Fibroblast of skin of abdomen (primary cell): ENCODE measurements at regions not wholly inside any gene's neighbourhood (a gene's known extent, or its start where the extent isn't known, plus 50 kb on each side); places are given as distances from the start of the nearest gene placed in this dataset.

Experiments used
- DNase-seq: peaks from one replicate; pipeline ENCODE4 v3.0.0-alpha.2; 2013

DNA sequence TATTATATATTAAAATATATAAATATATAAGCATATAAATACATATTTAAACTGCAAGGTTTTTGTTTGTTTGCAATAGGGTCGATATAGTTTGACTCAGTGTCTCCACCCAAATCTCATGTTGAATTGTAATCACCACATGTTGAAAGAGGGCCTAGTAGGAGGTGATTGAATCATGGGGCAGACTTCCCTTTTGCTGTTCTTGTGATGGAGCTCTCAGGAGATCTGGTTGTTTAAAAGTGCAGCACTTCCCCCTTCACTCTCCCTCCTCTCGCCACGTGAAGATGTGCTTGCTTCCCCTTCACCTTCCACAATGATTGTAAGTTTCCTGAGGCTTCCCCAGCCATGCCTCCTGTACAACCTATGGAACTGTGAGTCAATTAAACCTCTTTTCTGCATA, 2137.3 kb upstream of the CELF4 start:
- no peak for DNase-seq

DNA sequence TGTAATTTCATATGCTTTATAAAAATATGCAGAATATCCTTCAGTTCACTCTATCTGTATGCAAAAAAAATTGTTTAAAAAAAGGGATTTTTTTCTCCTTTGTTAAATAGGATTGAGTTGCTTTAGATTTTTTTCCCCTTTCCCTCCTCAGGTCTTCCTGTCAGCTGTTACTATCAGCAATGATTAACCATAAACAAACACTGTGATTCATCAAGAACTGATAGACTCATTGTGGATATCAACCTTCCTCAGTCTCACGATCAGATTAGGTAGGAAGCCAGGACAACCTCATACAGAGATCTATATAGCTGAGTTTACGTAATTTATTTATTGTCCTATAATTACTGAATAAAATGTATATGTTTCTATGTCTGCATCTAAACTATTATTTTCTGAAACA, 2136.2 kb upstream of the CELF4 start:
- no peak for DNase-seq

DNA sequence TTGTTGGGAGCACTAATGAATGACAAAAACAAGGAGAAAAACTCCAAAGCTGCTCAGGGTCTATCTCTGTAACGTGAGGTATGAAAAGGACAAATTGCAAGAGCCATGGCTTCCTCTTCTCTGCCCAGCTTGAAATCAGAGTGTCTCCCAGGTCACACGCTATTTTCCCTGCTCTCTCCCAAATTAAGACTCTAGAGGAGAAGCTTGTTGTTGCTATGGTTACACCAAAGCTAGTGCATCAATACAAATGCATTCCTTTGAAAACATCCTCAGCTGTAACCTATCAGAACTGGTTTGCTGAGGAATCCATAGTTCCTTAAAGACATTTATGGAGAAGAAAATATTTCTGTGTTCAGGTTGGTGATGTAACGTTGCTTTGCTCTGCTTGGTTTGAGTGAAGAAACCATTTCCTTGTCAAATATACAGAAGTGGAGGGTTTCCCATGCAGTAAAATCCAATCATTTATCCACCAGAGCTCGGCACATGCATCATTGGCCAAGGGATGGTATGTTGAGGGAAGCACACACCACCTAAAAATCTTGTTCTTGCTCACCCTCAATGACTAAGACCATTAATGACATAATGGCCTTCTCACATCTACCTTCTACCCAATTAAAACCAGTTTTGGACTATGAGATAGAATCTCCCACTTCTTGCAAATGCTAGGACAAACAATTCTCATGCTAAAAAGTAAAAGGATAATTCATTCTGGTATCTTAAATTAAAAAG, 2135.6 kb upstream of the CELF4 start:
- no peak for DNase-seq

DNA sequence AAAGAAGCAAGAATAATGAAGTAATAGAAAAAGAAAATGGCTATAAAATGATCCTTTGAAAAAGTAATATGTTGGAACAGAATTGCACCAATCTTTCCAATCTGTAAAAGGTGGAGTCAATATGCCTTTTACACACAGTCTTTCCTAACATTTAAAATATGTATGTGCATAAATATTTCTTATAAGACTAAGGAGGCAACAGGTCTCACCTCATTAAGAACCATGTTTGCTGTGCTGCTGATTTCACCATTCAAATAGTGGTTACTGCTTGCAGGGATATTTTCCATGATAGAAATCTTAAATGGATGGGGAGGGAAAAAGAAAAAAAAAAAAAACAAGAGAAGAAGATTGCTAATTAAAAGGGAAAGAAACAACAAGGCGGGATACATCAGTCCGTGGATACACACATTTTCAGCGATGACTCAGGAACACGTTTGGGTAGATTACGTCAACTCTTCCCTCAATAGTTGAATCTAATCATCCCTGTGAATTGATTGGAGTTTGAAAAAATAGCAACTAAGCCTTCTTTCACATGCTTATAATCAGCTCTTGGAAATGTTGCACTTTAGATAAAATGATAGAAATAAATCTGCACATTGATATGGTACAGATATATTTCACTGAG, 2133.9 kb upstream of the CELF4 start:
- no peak for DNase-seq

DNA sequence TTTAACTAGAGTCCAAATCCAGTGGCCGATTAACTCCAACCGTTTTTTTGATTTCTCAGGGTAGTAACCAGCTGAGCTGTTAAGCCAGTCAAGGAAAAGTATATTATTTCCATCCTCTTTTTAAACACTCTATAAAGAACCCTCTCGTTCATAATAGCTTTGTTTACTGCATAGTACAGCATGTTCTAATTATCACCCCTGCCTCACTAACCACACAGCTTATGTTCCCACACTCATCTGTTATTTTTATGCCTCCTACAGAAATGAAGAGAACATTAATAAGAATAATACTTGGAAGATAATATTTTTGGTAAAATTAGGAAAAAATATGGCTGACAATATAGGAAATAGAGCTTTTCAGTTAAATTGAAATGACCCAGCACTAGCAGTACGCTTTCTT, 2132.8 kb upstream of the CELF4 start:
- no peak for DNase-seq

DNA sequence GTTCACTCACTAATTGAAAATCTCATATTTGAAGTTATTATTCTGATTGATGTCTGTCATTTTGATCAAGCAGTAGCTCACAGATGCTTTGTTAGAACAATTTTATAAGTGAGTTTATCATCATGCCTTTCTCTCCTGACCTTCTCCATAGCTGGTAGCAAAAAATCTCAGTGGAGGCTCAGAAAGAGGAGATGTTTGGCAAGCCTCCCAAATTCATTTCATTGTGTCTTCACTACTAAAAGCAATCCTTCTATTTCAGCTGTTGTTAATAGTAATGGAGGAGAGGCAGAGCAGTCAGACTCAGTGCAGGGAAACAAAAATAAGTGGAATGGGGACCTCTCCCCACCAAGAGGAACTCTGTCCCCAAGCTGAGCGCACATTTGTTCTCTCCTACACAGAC, 2127.8 kb upstream of the CELF4 start:
- no peak for DNase-seq

DNA sequence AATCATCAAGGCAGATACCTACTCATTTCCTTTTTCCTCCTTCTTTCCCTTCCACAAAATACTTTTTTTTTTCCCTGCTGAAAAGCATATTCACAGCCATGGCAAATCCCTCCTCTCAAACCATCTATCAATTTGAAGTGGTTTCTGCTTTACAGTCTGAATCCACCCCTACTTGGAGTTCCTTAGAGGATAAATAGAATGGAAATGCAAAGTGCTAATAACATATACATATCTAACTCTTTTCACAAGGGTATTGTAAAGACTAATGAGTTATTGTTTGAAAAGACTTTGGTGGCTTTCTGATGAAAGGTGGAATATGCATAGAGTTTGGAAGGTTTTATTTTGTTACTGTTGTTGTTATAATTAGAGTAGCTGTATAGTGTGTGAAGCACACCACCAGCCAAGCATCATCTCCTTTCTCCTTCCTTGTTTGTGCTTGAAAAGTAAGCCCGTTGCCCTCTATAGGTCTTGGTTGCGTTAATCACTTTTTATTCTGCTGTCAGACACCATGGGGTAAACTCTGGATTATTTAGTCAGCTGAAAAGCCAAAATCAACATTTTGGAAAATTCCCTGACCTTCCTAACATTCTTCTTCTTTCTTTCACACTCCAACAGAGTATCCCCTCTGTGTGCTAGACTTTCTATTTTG, 2126.9 kb upstream of the CELF4 start:
- DNase-seq: no peak

DNA sequence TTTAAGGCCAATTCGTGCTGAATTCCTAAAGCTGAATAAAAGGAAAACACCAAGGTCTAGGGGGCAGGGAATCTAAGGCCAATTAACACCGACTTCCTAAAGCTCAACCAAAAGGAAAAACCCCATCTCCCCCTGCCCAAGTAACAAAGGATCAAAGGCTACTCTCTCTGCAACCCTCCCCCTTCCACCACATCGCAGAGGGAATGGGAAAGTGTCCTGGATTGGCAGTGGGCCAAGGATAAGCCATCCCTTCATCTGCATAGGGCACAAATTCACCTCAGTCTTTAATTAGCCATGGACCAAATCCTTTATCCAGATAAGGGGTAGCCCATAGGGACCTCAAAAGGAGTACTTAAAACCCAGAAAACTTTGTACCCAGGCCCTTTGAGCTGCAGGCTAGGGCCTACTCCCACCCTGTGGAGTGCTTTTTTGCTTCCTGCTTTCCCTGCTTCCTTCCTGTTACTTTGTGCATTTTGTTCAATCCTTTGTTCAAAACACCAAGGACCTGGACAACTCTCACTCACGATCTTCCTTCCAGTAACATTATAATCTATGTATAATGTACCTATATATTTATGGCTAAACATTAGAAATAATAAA, 2119.8 kb upstream of the CELF4 start:
- no peak for DNase-seq

DNA sequence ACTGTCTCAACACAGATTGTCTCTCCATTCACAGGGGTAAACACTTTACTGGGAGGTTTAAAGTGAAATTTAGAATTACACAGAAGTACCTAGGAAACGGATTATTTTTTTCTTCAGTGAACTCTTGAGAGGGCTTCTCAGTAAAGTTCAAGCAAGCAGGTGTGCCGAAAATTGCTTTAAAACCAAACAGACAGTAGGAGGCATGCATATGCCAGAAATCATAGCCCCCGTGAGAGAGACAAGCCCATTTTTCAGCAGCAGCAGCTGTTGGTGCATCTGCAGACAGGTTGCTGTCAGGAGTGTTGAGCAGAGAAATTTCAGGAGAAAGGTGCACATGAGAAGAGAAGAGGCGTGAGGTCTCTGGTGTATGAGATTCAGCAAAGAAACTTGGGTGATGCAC, 2115.5 kb upstream of the CELF4 start:
- no peak for DNase-seq

DNA sequence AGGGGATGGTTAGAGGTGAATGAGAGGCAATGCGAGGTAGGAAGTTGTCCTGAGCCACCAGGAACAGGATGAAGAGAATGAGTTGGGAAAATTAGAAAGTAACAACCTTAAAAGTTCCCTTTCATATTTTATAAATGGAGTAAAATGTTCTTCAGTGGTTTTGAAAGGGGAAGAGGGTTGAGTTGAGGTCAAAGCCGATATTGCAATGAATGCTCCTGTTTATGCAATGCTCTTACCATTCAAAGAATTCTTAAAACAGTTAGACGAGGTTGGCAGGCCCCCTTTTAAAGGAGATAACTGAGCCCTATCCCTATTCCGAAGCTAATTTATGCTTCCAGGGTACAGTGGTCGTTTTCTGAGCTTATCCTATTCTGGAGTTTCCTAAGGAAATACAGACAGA, 2110.3 kb upstream of the CELF4 start:
- DNase-seq: no peak

DNA sequence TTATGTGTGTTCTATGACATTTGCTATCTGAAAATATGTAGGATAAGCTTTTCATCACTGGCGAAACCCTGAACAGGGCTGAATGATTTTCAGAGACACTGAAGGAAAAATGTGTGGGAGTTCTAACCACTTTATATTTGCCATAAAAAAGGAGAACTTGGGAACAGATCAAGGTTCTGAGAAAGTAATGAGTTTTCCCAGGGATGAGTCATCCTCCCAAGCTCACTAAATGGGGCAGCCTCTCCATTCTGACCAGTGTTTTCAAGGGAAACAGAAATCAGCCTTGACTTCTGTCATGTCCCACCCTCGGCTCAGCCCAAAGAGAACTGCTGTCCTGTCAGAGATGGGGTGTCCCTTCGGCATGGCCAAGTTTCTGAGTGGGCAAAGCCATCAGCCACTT, 2109.8 kb upstream of the CELF4 start:
- DNase-seq: peak; percentile 39

DNA sequence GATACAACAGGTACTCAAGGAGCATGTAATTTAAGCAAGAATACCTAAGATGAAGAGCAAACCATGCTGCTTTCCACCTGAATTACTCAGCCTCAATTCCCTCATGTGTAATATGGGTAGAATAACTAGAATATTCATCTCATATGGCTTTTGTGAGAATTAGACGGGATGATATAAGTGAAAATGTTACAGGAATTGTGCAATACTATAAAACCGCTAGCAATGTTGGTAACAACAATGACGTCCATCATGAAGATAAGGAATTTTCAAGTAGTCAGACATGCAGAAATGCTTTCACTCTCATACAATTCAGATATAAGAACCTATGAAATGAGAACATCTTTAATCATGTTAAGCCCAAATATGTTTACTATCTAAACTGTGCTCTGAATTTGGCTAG, 2106.6 kb upstream of the CELF4 start:
- no peak for DNase-seq

DNA sequence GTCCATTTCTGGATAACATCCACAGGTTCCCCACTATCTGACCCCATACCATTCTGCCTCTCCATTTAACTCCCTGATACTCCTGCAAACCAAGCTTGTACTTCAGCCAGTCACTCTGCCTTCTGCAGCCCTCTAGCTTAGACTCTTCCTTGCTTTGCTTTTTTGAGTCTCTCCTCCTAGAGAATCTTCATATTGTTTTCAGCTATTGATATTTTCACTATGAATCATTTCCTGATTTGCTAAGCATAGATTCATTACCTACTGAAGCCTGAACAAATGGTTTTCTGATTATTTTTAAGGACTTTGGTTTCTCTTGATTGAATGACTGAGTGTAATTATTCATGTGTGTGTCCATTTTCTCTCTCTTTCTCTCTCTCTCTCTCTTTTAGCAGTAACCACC, 2102.3 kb upstream of the CELF4 start:
- peak; percentile 13 for DNase-seq

DNA sequence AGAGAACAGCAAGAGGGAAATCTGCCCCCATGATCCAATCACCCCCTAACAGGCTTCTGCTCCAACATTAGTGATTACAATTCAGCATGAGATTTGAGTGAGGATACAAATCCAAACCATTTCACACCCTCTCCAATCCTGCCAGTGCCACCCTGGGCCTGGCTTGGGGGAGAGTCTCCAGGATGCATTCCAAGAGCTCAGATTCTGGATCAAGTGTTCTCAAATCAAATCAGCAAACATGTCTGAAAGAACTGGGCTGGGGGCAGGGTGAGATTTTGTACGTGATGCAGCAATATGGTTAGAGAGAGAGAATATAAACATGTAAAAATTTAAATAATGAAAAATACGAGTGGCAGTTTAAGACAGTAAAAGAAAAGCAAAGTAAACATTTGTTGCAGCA, 2100.9 kb upstream of the CELF4 start:
- DNase-seq: no peak

DNA sequence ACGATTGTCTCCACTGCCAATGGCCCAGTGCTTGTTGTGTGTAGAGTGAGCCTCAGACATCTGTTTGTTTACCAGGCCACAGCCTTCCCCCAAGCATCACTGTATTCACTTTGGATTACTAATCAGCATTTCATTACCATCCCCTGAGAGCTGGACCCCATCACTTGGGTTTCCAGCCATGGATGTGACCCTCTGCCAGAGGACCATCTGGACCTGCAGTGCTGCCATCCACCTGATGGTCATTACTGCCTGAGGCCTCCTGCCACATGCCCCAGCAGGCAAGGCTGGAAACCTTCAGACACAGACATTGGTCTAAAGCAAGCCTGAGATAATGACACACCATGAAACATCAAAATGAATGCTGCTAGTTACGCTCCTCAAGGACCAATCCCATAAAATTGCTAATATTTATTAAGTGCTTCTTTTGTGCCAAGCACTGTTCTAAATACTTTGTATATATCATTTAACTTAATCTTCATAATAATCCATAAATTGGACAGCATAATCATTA, 2096.3 kb upstream of the CELF4 start:
- no peak for DNase-seq

DNA sequence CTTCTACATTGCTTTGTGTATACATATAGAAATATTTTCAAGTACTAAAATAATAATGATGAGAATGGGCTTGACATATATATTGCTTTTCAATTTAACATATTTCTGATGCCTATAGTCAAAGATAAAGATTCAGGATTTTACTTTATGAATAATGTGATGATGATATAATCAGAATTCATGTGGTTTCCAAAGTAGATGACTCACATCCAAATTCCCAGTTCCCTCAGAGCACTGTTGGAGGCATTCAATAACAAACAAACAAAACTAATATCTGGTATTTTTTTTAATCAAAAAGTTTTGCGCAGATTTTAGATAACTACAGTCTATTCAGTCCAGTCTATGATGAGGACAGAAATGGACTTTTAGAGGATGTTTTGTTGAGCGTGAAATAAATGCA, 2094.5 kb upstream of the CELF4 start:
- no peak for DNase-seq

DNA sequence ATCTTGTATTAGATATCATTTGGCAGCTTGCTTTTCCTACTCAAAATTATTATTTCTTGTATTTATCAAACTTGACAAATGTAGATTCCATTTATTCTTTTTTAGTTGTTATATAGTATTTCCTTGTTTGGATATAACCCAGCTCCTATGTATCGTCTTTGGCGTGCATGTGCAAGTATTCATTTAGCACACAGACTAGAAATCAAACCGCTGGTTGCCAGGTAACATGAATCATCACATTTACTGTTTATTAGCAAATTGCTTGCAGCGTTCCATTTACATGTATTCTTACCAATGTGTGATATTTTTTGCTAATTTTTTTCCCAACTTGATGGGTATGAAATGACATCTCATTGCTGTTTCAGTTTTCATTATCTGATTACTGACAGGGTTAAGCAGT, 2089.7 kb upstream of the CELF4 start:
- no peak for DNase-seq

DNA sequence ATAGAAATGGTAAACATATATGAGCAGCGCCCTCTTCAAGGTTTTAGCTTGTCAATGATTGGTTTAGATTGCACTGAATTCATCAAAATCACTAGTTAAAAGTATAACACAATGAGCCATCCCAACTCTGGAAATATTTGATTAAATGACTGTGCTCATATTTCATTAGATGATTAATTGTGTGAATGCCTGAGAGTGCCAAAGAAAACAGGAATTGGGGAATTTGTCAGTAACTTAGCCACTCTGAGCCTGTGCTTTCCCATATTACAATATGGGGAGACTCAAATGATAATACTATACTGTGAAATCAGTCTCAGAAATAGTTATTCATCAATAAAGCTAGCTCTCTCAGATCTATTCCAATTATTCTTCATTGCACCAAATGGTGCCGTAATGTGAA, 2087.6 kb upstream of the CELF4 start:
- no peak for DNase-seq

DNA sequence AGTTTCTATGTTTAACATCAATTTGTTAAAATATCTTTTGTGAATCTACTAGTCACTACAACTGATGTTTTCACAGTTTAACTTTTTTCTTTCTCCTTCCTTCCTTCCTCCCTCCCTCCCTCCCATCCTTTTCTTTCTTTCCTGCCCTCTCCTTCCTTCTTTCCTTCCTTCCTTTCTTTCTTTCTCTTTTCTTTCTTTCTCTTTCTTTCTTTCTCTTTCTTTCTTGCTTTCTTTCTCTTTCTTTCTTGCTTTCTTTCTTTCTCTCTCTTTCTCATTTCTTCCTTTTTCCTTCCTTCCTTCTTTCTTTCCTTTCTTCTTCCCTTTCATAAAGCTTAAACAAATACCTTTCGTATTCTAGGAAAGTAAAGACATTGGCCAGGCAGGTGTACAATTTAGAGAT, 2083.0 kb upstream of the CELF4 start:
- no peak for DNase-seq

DNA sequence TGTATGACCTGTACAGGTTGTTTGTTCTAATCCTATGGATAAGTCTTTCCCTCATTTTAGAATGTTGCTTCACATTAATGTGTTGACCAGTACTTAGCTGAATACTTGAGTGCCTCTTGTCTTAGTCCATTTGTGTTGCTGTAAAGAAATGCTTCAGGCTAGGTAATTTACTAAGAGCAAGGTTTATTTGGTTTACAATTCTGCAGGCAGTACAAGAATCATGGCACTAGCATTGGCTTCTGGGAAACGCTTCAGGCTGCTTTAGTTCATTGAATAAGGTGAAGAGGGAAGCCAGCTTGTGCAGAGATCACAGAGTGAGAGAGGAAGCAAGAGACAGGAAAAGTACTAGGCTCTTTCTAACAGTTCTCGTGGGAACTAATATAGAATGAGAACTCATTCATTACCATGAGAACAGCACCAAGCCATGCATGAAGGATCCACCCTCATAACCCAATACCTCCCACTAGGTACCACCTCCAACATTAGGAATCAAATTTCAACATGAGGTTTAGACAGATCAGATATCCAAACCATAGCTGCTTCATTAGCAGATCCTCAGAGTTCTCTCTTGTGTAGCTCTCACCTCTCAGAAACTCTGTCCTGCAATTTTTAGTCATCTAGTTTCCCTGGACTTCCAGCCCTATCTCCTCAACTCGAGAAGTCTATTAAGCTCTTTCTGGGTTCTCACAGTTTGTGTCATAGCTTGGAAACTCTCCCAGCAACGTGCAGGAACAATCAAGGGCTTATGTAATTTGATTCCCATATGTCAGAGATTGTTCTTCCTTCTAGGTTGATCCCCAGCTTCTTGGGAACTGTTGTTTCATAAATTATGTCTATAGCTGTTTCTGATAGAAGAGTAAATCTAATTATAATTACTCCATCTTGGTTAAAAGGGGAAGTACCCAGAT, 2082.3 kb upstream of the CELF4 start:
- DNase-seq: peak; percentile 85

DNA sequence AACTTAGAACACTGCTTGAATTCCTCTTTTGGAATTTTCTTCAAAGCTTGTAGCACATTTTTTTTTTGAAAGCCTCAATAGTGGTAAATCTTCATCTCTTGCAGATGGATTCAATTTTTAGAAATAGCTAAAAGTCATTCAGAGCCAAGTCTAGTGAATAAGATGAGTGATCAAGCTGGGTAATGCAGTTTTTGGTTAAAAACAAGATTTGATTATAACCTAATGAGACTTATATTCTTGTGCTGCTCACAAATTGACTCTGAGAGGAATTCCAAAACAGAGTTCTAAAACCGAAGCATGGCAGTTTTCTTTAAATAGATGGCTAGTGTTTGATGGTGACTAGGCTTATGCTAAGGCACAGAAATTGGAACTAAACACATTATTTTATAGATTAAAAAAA, 2072.6 kb upstream of the CELF4 start:
- DNase-seq: no peak

DNA sequence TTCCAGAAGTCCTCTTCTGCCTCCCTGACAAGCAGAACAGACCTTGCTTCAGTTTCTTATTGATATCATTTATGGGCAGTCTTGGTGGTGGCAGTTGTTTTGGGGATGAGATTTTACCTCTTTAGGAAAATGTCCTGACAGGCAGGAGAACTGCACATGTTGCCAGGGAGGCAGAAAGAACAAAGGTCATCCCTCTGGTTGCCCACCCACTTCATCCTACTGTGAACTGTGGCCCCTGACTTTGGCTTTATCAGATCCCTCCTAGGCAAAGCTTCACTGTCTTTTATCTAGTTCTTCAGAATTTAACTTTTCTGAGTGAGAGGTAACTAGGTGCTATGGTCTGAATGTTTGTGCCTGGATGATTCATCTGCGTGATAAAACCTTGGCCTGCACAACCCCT, 2071.3 kb upstream of the CELF4 start:
- no peak for DNase-seq

DNA sequence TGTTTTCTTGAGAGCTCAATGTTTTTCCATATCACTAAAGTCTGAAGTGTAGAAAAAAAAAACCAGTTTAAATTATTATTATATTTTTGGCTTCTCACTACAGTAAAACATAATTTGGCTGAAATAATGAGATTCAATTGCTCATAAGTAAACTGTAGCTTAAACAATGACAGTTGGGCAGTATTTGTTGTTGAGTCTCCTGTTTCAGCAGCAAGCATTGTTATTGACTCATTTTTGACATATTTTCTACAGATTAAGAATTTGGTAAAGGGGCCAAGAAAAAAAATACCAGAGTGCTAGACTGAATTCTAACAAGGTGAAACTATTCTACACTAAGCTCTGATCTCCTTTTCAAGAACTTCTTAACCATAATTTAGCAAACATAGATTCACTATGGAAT, 2070.4 kb upstream of the CELF4 start:
- DNase-seq: no peak
